ENCODE measurements at regions not wholly inside any gene's neighbourhood (a gene's known extent, or its start where the extent isn't known, plus 50 kb on each side); places are given as distances from the start of the nearest gene placed in this dataset.

- Mint-ChIP-seq H3K4me3 (ENCODE audit: unreplicated experiment) (no peak overlapping the region), H3K36me3 (ENCODE audit: insufficient read depth, unreplicated experiment) (no peaks in the 10 kb centered on the region), H3K9me3 (ENCODE audit: unreplicated experiment) (no peaks in the 10 kb centered on the region), H3K4me1 (ENCODE audit: low read depth, unreplicated experiment) (no peaks in the 10 kb centered on the region), H3K27me3 (ENCODE audit: insufficient read depth, unreplicated experiment) (peaks cover 53% of the 10 kb centered on the region), H3K27ac (ENCODE audit: unreplicated experiment) (no peak overlapping the region)
- no peak for TF ChIP-seq CTCF (IDR thresholded peaks at IDR 0.05; ENCODE audit: insufficient read depth in 1 of 2, low read depth in 1 of 2, low read length in 1 of 2, severe bottlenecking in 1 of 2, unreplicated experiment in 1 of 2)
- BruUV-seq (replicated peaks), result no TSS peak
- POLR2A ChIA-PET, result no interaction called here
- Histone ChIP-seq H3K4me3 (ENCODE audit: low read depth, low read length) (no peak overlapping the region), H3K4me1 (no peaks in the 10 kb centered on the region), H3K9me3 (no peaks in the 10 kb centered on the region; the same call in 1 of the 2 replicates), H3K36me3 (ENCODE audit: control insufficient read depth, insufficient read depth, low read length) (no peaks in the 10 kb centered on the region), H3K27me3 (replicated peaks; ENCODE audit: control insufficient read depth, insufficient read depth, low read length) (peaks cover 6% of the 10 kb centered on the region)
- CTCF ChIA-PET, result no interaction called here
- intact Hi-C loops (cut with micrococcal nuclease; ENCODE audit: unreplicated experiment), result no loop called here
- no peak for DNase-seq
Observed at GRCh38 chr16:86244936-86245335, 265.4 kb upstream of the FOXF1 start.

- Histone ChIP-seq H3K4me1 (no peaks in the 10 kb centered on the region), H3K4me3 (ENCODE audit: low read depth, low read length) (no peak overlapping the region), H3K27me3 (replicated peaks; ENCODE audit: control insufficient read depth, insufficient read depth, low read length) (peaks cover 6% of the 10 kb centered on the region), H3K9me3 (no peaks in the 10 kb centered on the region; the same call in 1 of the 2 replicates), H3K36me3 (ENCODE audit: control insufficient read depth, insufficient read depth, low read length) (no peaks in the 10 kb centered on the region)
- Mint-ChIP-seq H3K4me3 (ENCODE audit: unreplicated experiment) (no peak overlapping the region), H3K4me1 (ENCODE audit: low read depth, unreplicated experiment) (no peaks in the 10 kb centered on the region), H3K36me3 (ENCODE audit: insufficient read depth, unreplicated experiment) (no peaks in the 10 kb centered on the region), H3K9me3 (ENCODE audit: unreplicated experiment) (no peaks in the 10 kb centered on the region), H3K27ac (ENCODE audit: unreplicated experiment) (no peak overlapping the region), H3K27me3 (ENCODE audit: insufficient read depth, unreplicated experiment) (peaks cover 52% of the 10 kb centered on the region)
- intact Hi-C loops (cut with micrococcal nuclease; ENCODE audit: unreplicated experiment), result no loop called here
- no peak for DNase-seq
- ChIA-PET POLR2A (no interaction called here), CTCF (no interaction called here)
- BruUV-seq (replicated peaks), result no TSS peak
- no peak for TF ChIP-seq CTCF (IDR thresholded peaks at IDR 0.05; ENCODE audit: insufficient read depth in 1 of 2, low read depth in 1 of 2, low read length in 1 of 2, severe bottlenecking in 1 of 2, unreplicated experiment in 1 of 2)
Observed at GRCh38 chr16:86245351-86245750, 265.0 kb upstream of the FOXF1 start.

- no TSS peak for BruUV-seq (replicated peaks)
- CTCF ChIA-PET, result no interaction called here
Observed at GRCh38 chr16:86245895-86246294, 264.4 kb upstream of the FOXF1 start.

More at GRCh38 chr16:86245895-86246294, 264.4 kb upstream of the FOXF1 start:
- Histone ChIP-seq H3K9me3 (no peaks in the 10 kb centered on the region; the same call in 1 of the 2 replicates), H3K4me1 (no peaks in the 10 kb centered on the region), H3K27me3 (replicated peaks; ENCODE audit: control insufficient read depth, insufficient read depth, low read length) (peaks cover 5% of the 10 kb centered on the region), H3K36me3 (ENCODE audit: control insufficient read depth, insufficient read depth, low read length) (no peaks in the 10 kb centered on the region), H3K4me3 (ENCODE audit: low read depth, low read length) (no peak overlapping the region)
- no peaks in the 10 kb centered on the region for H3K4me1 Mint-ChIP-seq (ENCODE audit: low read depth, unreplicated experiment)
- peaks cover 50% of the 10 kb centered on the region for H3K27me3 Mint-ChIP-seq (ENCODE audit: insufficient read depth, unreplicated experiment)
- H3K4me3 Mint-ChIP-seq (ENCODE audit: unreplicated experiment), result no peak overlapping the region
- no peak for DNase-seq
- H3K36me3 Mint-ChIP-seq (ENCODE audit: insufficient read depth, unreplicated experiment), result no peaks in the 10 kb centered on the region
- no peaks in the 10 kb centered on the region for H3K9me3 Mint-ChIP-seq (ENCODE audit: unreplicated experiment)
- POLR2A ChIA-PET, result no interaction called here
- no peak for TF ChIP-seq CTCF (IDR thresholded peaks at IDR 0.05; ENCODE audit: insufficient read depth in 1 of 2, low read depth in 1 of 2, low read length in 1 of 2, severe bottlenecking in 1 of 2, unreplicated experiment in 1 of 2)
- no peak overlapping the region for H3K27ac Mint-ChIP-seq (ENCODE audit: unreplicated experiment)
- intact Hi-C loops (cut with micrococcal nuclease; ENCODE audit: unreplicated experiment), result no loop called here
